Myocyte (in vitro differentiated cells): ENCODE measurements at regions not wholly inside any gene's neighbourhood (a gene's known extent, or its start where the extent isn't known, plus 50 kb on each side); places are given as distances from the start of the nearest gene placed in this dataset.

Experiments used
- DNase-seq: peaks from one replicate; pipeline ENCODE4 v3.0.0-alpha.2; 2012; ENCODE audit warnings: low read depth

GRCh38 chrX:23228454-23228853 lies 106.2 kb upstream of the PTCHD1 start:
- no peak for DNase-seq

DNA sequence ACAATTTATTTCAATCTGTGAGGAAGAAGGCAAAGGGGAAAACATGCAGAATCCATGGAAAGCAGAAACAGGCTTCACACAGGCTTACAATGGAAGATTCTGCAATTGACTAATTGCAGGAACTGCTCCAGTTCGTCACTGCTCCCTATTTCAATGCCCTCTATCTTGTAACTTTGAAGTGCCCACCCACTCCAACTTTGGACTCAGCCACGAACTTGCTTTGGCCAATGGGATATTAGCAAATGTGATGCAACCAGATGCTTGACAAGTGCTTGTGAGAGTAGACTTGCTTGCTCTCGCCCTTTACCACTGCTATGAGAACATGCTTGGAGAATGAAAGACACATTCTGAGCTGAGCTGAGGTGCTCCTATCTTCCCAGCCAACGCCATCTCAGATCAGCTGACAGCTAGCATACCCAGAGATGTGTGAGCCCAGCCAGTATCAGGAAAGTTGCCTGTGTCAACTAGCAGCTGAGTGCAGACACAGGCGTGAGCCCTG lies 105.7 kb upstream of the PTCHD1 start:
- DNase-seq: peak; percentile 5

GRCh38 chrX:23235051-23235450 lies 99.6 kb upstream of the PTCHD1 start:
- DNase-seq: no peak

- peak; percentile 2 for DNase-seq
These were observed 88.6 kb upstream of the PTCHD1 start for GRCh38 chrX:23246001-23246400.

GRCh38 chrX:23248187-23248586 lies 86.5 kb upstream of the PTCHD1 start:
- no peak for DNase-seq

DNA sequence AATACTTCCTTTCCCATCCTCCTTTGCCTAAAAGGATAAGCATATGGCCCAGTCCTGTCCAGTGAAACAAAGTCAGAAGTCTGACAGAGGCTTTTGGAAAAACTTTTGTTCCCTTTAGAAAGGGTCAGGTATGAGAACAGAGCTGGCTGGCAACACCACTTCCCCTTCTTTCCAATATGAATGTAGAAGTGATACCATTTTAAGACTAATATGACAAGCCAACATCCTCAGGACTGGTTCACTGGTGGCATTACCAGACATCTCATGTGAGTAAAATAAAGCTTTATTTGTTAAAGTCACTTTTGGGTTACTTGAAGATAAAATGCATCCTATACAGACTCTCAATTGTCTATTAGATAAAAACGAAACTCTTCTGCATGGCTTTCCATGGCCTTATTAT lies 83.6 kb upstream of the PTCHD1 start:
- DNase-seq: no peak

- DNase-seq: peak; percentile 9
These were observed 70.8 kb upstream of the PTCHD1 start for GRCh38 chrX:23263892-23264291.

DNA sequence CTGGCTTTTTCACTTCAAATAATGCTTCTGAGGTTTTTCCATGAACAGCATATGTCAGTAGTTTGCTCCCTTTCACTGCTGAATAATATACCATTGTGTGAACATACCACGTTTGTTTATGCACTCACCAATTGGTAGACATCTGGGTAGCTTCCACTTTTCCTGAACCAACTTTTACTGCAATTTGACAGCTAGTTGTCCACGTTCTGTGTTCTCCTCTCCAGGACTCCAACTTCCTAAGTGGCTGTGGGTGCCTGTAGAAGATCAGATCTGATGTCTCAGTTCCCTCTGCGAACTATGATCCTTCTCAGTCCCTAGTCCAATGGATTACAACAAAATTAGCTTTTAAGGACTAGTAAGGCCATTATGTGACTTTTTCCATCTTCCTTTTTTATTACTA lies 64.7 kb upstream of the PTCHD1 start:
- no peak for DNase-seq

- DNase-seq: no peak
These were observed 63.6 kb upstream of the PTCHD1 start for GRCh38 chrX:23271026-23271425.

- no peak for DNase-seq
These were observed 58.2 kb upstream of the PTCHD1 start for GRCh38 chrX:23276475-23276874.
